ENCODE measurements at regions not wholly inside any gene's neighbourhood (a gene's known extent, or its start where the extent isn't known, plus 50 kb on each side); places are given as distances from the start of the nearest gene placed in this dataset.

DNA sequence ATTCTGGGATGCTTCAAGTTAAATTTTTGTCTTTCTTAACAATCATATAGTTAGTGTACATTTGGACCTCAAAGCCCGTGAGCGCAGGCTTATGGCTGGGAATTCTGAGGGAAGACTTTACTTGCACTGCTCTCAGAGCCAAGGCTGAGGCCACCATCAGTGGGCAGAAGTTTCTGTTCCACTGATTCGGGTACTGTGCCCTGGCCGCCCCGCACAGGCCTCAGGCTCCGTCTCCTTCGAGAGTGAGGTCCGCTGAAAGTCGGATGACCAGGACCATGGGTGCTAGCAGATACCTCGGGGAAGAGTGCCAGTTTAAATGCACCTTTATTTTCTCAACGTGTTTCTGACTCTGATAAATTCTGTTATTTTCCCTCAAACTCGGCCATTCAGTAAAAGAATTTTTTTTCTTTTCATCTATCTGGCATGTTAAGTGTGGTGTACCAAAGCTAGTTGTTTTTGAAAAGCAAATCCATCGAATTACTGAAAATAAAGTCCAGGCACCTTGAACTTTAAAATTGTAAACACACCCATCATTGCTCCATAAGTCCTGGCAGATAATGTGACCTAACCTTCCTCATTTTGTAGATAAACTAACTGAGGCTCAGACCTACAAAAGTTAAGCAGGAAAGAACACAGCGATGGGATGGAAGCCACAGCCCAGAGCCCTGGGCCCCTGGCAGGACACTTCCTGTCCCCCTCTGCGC lies 126.7 kb downstream of the SOX1 start:
- ChIA-PET POLR2A (ENCODE audit: low non-redundant PET) (no interaction called here), CTCF (no interaction called here)
- no peak for DNase-seq (ENCODE audit: low spot score)
- no peak overlapping the region for H3K27ac ChIP-seq
- TF ChIP-seq, protein P1, sequence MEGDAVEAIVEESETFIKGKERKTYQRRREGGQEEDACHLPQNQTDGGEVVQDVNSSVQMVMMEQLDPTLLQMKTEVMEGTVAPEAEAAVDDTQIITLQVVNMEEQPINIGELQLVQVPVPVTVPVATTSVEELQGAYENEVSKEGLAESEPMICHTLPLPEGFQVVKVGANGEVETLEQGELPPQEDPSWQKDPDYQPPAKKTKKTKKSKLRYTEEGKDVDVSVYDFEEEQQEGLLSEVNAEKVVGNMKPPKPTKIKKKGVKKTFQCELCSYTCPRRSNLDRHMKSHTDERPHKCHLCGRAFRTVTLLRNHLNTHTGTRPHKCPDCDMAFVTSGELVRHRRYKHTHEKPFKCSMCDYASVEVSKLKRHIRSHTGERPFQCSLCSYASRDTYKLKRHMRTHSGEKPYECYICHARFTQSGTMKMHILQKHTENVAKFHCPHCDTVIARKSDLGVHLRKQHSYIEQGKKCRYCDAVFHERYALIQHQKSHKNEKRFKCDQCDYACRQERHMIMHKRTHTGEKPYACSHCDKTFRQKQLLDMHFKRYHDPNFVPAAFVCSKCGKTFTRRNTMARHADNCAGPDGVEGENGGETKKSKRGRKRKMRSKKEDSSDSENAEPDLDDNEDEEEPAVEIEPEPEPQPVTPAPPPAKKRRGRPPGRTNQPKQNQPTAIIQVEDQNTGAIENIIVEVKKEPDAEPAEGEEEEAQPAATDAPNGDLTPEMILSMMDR (conservative IDR thresholded peaks at IDR 0.05; ENCODE audit: low read depth), result no peak

DNA sequence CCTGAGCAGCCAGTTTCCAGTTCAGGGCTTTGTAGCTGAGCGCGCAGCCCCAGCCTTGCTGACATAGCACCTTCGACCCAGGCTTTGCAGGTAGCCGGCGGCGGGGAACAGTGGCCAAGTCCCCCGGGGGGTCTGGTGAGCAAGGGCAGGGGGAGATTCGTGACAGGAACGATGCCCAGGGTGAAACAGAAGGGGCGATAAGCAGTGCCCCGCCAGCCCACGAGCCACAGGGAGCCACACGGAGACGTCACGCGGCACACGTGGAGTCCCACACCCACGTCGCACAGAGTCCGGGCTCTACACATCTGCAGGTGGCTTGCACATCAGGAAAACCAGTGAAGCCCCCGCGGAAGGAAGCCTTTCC lies 127.2 kb downstream of the SOX1 start:
- ChIA-PET POLR2A (ENCODE audit: low non-redundant PET) (no interaction called here), CTCF (no interaction called here)
- TF ChIP-seq, protein P1 (conservative IDR thresholded peaks at IDR 0.05; ENCODE audit: low read depth), result no peak
- DNase-seq (ENCODE audit: low spot score), result no peak
- H3K27ac ChIP-seq, result no peak overlapping the region

DNA sequence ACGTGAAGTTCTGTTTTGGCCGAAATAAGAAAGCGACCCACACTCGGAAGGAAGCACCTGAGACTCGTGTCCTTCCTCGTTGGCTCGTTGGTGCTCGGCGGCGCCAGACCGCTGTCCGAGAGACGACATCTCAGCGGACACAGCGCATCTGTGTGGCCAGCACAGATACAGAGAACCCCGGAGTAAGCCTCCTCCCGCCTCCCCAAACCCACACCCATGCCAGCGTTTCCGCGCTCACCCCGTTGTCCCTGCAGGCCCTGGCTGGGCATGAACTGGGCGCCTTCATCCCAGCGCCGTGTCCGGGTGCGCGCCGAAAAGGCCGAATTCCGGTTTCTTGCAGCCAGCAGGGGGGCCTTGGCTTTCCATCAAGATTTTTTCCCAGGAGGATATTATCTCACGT lies 127.6 kb downstream of the SOX1 start:
- ChIA-PET CTCF (no interaction called here), POLR2A (ENCODE audit: low non-redundant PET) (no interaction called here)
- TF ChIP-seq, protein P1 (conservative IDR thresholded peaks at IDR 0.05; ENCODE audit: low read depth), result no peak

DNA sequence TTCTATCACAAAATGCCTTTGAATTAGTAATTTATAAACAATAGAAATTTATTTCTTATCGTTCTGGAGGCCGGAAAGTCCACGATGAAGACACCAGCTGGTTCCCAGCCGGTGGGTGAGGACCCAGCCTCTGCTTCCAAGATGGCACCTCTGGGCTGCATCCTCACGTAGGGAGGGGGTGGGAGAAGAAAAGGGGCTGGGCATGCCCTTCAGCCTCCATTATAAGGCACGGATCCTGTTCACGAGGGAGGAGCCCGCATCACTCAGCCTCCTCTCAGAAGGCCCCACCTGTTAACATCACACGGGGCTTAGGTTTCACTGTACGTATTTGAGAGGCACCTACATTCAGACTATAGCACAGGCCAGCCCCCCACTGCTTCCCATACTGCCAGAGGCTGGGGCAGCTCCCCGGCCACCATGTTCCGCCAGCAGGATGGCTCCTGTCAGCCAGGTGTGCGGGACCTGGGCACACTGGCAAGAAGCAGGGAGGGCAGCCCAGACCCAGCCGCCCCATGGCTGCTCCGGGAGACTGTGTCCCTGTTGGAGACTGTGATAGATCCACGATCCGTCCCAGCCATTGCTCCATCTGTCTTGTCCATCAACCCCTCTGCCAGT lies 131.6 kb downstream of the SOX1 start:
- CTCF ChIA-PET, result no interaction called here
- H3K27ac ChIP-seq, result no peak overlapping the region

More for the DNA sequence above, 127.6 kb downstream of the SOX1 start:
- H3K27ac ChIP-seq, result no peak overlapping the region
- no peak for DNase-seq (ENCODE audit: low spot score)

DNA sequence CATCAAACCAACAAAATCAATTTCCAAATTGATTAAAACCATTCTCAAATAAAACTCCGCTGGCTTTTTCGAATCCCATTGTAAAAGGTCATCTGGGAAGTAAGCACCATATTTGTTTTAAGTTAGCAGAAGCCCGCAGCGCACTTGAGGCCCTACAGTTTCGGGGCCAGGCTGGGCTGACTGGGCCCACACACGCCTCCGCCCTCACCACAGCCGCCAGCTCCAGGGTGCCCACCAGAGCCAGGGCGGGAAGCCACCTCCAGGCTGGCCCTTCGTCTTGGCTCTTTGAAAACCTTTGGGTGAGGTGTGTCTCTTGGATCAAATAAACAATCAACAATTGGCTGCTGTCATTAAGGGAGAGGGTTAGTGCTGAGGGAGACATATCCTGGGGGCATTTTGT lies 133.3 kb downstream of the SOX1 start:
- TF ChIP-seq, protein P1 (conservative IDR thresholded peaks at IDR 0.05; ENCODE audit: low read depth), result no peak
- ChIA-PET CTCF (no interaction called here), POLR2A (ENCODE audit: low non-redundant PET) (no interaction called here)
- H3K27ac ChIP-seq, result no peak overlapping the region
- DNase-seq (ENCODE audit: low spot score), result no peak

More for the DNA sequence above, 131.6 kb downstream of the SOX1 start:
- DNase-seq (ENCODE audit: low spot score), result no peak
- POLR2A ChIA-PET (ENCODE audit: low non-redundant PET), result no interaction called here
- TF ChIP-seq, protein P1 (conservative IDR thresholded peaks at IDR 0.05; ENCODE audit: low read depth), result no peak

DNA sequence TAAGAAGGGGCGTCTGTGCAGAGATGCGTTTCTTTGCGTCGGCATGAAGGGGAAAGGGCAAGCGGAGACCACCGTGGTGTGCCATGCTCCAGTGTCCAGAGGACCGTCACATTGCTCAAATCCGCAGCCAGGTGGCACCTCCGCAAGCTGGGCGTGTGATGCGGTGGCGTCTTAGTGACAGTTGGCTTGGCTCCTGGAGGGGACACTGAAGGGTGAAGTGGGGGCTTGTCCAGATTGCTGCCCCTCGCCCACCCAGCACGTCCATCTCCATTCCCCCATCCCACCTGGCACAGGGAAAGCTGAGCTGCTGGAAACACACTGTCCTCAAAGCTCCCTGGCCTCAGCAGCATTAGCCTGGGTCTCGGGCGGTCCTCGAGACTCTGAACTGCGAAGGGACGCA lies 135.3 kb downstream of the SOX1 start:
- POLR2A ChIA-PET (ENCODE audit: low non-redundant PET), result no interaction called here
- no peak for DNase-seq (ENCODE audit: low spot score)
- TF ChIP-seq, protein P1 (conservative IDR thresholded peaks at IDR 0.05; ENCODE audit: low read depth), result no peak
- CTCF ChIA-PET, result no interaction called here
- H3K27ac ChIP-seq, result no peak overlapping the region

Measured in RWPE1 (cell line).